ENCODE measurements at regions not wholly inside any gene's neighbourhood (a gene's known extent, or its start where the extent isn't known, plus 50 kb on each side); places are given as distances from the start of the nearest gene placed in this dataset.

- TF ChIP-seq CTCF (IDR thresholded peaks at IDR 0.05; ENCODE audit: low read depth, low read length): no peak
- CTCF ChIA-PET: no interaction called here
- Histone ChIP-seq H3K27me3 (ENCODE audit: control insufficient read depth, insufficient read depth, low read length) (no peaks in the 10 kb centered on the region), H3K27ac (ENCODE audit: low read depth, low read length) (no peak overlapping the region), H3K4me3 (ENCODE audit: low read depth, low read length) (no peak overlapping the region), H3K9me3 (ENCODE audit: control insufficient read depth, insufficient read depth, low read length) (peaks cover 19% of the 10 kb centered on the region)
- POLR2A ChIA-PET: no interaction called here
- no peak for DNase-seq (ENCODE audit: low read depth, low spot score)
Measured at GRCh38 chr12:38508246-38508645, 191.7 kb downstream of the ALG10B start.

GRCh38 chr12:38515912-38516311, 199.3 kb downstream of the ALG10B start:
- no peak for DNase-seq (ENCODE audit: low read depth, low spot score)
- H3K4me3 ChIP-seq (ENCODE audit: low read depth, low read length): no peak overlapping the region
- peaks cover 4% of the 10 kb centered on the region; the same call in 1 of the 2 replicates for H3K9me3 ChIP-seq (ENCODE audit: control insufficient read depth, insufficient read depth, low read length)
- no peaks in the 10 kb centered on the region for H3K27me3 ChIP-seq (ENCODE audit: control insufficient read depth, insufficient read depth, low read length)
- CTCF ChIA-PET: interaction anchor here (1.3 kb wide), 1 partner anchor 17 kb away, joined by 3 read pairs; no protein-coding TSS in a partner anchor
- POLR2A ChIA-PET: no interaction called here
- no peak for TF ChIP-seq CTCF (IDR thresholded peaks at IDR 0.05; ENCODE audit: low read depth, low read length)
- no peak overlapping the region for H3K27ac ChIP-seq (ENCODE audit: low read depth, low read length)

GRCh38 chr12:38516418-38516817, 199.8 kb downstream of the ALG10B start:
- ChIA-PET POLR2A (no interaction called here), CTCF (no interaction called here)
- DNase-seq (ENCODE audit: low read depth, low spot score): no peak
- Histone ChIP-seq H3K9me3 (ENCODE audit: control insufficient read depth, insufficient read depth, low read length) (peaks cover 4% of the 10 kb centered on the region; the same call in 1 of the 2 replicates), H3K27ac (ENCODE audit: low read depth, low read length) (no peak overlapping the region), H3K27me3 (ENCODE audit: control insufficient read depth, insufficient read depth, low read length) (no peaks in the 10 kb centered on the region), H3K4me3 (ENCODE audit: low read depth, low read length) (no peak overlapping the region)
- TF ChIP-seq CTCF (IDR thresholded peaks at IDR 0.05; ENCODE audit: low read depth, low read length): no peak

GRCh38 chr12:38523920-38524319, 207.3 kb downstream of the ALG10B start:
- POLR2A ChIA-PET: no interaction called here
- Histone ChIP-seq H3K27ac (ENCODE audit: low read depth, low read length) (no peak overlapping the region), H3K27me3 (ENCODE audit: control insufficient read depth, insufficient read depth, low read length) (no peaks in the 10 kb centered on the region), H3K9me3 (ENCODE audit: control insufficient read depth, insufficient read depth, low read length) (no peaks in the 10 kb centered on the region), H3K4me3 (ENCODE audit: low read depth, low read length) (no peak overlapping the region)
- DNase-seq (ENCODE audit: low read depth, low spot score): no peak
- no peak for TF ChIP-seq CTCF (IDR thresholded peaks at IDR 0.05; ENCODE audit: low read depth, low read length)
- CTCF ChIA-PET: no interaction called here

- ChIA-PET CTCF (no interaction called here), POLR2A (no interaction called here)
- Histone ChIP-seq H3K27ac (ENCODE audit: low read depth, low read length) (no peak overlapping the region), H3K27me3 (ENCODE audit: control insufficient read depth, insufficient read depth, low read length) (no peaks in the 10 kb centered on the region), H3K9me3 (ENCODE audit: control insufficient read depth, insufficient read depth, low read length) (peaks cover 2% of the 10 kb centered on the region; the same call in 1 of the 2 replicates), H3K4me3 (ENCODE audit: low read depth, low read length) (no peak overlapping the region)
- DNase-seq (ENCODE audit: low read depth, low spot score): no peak
- no peak for TF ChIP-seq CTCF (IDR thresholded peaks at IDR 0.05; ENCODE audit: low read depth, low read length)
Measured at GRCh38 chr12:38527631-38528030, 211.1 kb downstream of the ALG10B start.

Measured in AG04450 (cell line).